ENCODE measurements at regions not wholly inside any gene's neighbourhood (a gene's known extent, or its start where the extent isn't known, plus 50 kb on each side); places are given as distances from the start of the nearest gene placed in this dataset.

DNA sequence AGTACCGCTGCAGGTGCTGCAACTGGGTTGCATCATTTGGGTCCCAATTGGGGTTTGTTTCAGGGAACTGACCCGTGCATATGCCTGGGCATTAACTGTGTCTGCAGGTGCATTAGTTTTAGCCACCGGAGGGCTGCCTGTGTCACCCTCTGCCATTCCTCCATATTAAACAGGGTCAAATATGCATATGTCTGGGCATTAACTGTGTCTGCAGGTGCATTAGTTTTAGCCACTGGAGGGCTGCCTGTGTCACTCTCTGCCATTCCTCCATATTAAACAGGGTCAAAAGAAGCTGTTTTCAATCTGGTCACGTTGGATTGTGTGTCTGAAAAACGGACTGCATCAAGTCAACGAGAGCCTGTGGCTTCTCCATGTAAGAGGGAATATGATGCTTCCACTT, 1317.0 kb downstream of the TMEM121 start:
- TF ChIP-seq, protein P1, sequence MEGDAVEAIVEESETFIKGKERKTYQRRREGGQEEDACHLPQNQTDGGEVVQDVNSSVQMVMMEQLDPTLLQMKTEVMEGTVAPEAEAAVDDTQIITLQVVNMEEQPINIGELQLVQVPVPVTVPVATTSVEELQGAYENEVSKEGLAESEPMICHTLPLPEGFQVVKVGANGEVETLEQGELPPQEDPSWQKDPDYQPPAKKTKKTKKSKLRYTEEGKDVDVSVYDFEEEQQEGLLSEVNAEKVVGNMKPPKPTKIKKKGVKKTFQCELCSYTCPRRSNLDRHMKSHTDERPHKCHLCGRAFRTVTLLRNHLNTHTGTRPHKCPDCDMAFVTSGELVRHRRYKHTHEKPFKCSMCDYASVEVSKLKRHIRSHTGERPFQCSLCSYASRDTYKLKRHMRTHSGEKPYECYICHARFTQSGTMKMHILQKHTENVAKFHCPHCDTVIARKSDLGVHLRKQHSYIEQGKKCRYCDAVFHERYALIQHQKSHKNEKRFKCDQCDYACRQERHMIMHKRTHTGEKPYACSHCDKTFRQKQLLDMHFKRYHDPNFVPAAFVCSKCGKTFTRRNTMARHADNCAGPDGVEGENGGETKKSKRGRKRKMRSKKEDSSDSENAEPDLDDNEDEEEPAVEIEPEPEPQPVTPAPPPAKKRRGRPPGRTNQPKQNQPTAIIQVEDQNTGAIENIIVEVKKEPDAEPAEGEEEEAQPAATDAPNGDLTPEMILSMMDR (IDR thresholded peaks at IDR 0.05), result no peak
- Mint-ChIP-seq H3K4me3 (peak overlapping the region; percentile 96), H3K27me3 (no peaks in the 10 kb centered on the region), H3K4me1 (peaks cover 59% of the 10 kb centered on the region), H3K9me3 (no peaks in the 10 kb centered on the region), H3K27ac (peak overlapping the region; percentile 97), H3K36me3 (ENCODE audit: low read depth) (peaks cover 12% of the 10 kb centered on the region)
- DNase-seq (no peak), ATAC-seq (ENCODE audit: low read depth) (peak; percentile 7)
- CTCF ChIA-PET, result interaction anchor here (0.6 to 17.8 kb wide), 11 partner anchors 8 to 183 kb away, joined by 3 to 398 read pairs (median 5); no protein-coding TSS in a partner anchor
- POLR2A ChIA-PET, result interaction anchor here (0.6 to 2.5 kb wide), 5 partner anchors 10 to 1873 kb away, joined by 3 to 37 read pairs (median 4); no protein-coding TSS in a partner anchor
- intact Hi-C loops (cut with micrococcal nuclease), result loop anchor here (1.0 kb wide), 2 partner anchors 8 to 29 kb away; no protein-coding TSS in a partner anchor

DNA sequence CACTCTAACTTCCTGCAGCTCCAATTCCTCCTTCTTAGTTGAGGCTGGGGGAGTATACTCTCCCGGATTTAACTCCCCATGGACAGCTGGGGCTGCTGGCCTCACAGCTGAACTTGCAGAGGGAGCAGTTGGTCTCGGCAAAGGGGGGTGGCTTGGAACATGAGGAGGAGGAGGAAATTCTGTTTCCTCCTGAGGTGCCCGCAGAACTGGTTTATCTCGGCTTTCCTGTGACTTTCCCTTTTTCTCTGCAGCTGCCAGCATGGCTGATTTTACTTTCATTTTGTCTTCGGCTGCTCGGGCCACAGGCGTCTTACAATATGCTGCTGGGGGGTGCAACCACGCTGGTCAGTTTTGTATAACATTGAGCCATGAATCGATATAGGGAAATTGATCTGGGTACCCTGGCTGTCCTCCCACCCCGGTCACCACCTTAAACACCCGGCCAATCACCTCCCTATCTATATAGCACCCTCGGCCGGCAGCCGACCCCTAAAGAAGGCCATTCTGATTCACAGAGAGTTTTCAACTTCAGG, 1317.6 kb downstream of the TMEM121 start:
- ChIA-PET POLR2A (interaction anchor here (0.6 to 2.5 kb wide), 5 partner anchors 9 to 1874 kb away, joined by 3 to 37 read pairs (median 4); no protein-coding TSS in a partner anchor), CTCF (interaction anchor here (0.6 to 17.8 kb wide), 10 partner anchors 9 to 183 kb away, joined by 3 to 398 read pairs (median 4); no protein-coding TSS in a partner anchor)
- Mint-ChIP-seq H3K27me3 (no peaks in the 10 kb centered on the region), H3K36me3 (ENCODE audit: low read depth) (peaks cover 9% of the 10 kb centered on the region), H3K27ac (peak overlapping the region; percentile 97), H3K4me1 (peaks cover 65% of the 10 kb centered on the region), H3K9me3 (no peaks in the 10 kb centered on the region), H3K4me3 (peak overlapping the region; percentile 96)
- DNase-seq, result peak; percentile 31
- no peak for ATAC-seq (ENCODE audit: low read depth)
- intact Hi-C loops (cut with micrococcal nuclease), result loop anchor here (1.0 kb wide), 3 partner anchors 7 to 28 kb away; no protein-coding TSS in a partner anchor
- TF ChIP-seq, protein P1 (IDR thresholded peaks at IDR 0.05), result no peak

DNA sequence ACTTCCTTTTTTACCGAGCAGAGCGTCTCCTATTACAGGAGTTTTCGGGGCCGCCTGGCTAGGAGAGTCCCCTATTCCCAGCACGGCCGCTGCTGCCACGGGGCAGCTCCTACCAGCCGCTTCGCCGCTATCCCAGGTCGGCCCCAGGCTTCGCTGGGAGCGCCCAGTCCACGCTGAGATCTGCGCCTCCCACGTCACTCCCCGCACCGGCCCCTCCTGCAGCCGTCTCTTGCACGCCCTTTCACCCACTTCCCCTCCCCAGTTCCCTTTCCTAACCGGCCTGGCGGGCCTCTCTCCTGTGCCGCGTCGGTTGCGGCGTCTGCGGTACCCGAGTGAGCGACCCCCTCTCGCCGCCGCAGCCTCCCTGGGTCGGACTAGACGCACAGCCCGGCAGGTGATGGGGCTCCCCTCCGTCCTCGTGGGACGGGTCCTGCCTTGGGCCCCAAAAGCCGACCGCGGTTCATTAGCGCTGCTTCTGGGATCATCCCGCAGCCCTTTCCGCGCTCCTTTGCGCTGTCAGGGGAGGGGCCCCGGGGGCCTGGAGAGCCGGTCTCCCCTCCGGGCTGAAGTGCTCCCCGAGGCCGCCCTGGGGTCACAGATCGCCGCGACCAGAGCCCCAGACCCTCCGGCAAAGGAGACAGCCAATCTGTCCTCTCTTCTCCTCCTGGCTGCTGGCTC, 1318.4 kb downstream of the TMEM121 start:
- ChIA-PET CTCF (interaction anchor here (1.8 to 17.8 kb wide), 4 partner anchors 9 to 30 kb away, joined by 13 to 398 read pairs (median 42); no protein-coding TSS in a partner anchor), POLR2A (interaction anchor here (1.2 to 4.4 kb wide), 5 partner anchors 8 to 29 kb away, joined by 4 to 41 read pairs (median 6); no protein-coding TSS in a partner anchor)
- Mint-ChIP-seq H3K9me3 (no peaks in the 10 kb centered on the region), H3K27ac (peak overlapping the region; percentile 97), H3K36me3 (ENCODE audit: low read depth) (peaks cover 9% of the 10 kb centered on the region), H3K4me1 (peaks cover 73% of the 10 kb centered on the region), H3K4me3 (peak overlapping the region; percentile 96), H3K27me3 (no peaks in the 10 kb centered on the region)
- DNase-seq (peak; percentile 70), ATAC-seq (ENCODE audit: low read depth) (peak; percentile 75)
- TF ChIP-seq, protein P1 (IDR thresholded peaks at IDR 0.05), result no peak
- intact Hi-C loops (cut with micrococcal nuclease), result loop anchor here (1.0 kb wide), 1 partner anchor 14 kb away; no protein-coding TSS in a partner anchor

DNA sequence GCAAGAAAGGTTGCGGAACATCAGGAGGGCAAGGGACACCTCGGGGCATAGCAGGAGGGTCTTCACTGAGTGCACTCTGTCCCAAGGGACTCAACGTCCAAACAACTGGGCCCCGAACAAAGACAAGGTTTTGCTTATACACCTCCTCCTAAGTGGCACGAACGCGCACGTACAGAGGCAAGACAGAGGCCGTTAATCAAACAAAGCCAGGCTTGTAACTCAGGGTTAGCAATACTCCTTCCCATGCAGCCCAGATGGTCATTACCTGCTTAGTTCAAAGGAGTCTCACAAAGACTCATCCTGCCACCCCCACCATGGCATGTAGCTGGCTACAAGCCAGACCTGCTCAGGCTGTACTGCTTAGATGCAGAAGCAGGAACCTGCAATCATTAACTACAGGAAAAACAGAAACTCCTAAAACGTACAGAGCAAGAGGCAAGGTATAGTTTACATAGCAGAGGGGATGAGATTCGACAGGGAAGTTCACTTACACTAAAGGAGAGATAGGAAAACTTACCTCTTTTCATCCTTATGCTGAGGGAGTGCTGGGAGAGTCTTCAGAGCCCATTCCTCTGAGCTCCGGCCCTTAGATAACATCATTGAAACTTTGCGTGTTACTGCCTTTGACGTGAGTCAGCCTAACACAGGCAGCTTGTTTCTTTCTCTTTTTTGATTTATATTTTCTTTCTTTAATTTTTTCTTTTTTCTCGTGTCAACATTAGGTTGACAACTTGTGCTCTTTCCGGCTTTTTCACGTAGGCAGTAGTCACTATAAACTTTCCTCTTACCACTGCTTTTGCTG, 1319.1 kb downstream of the TMEM121 start:
- TF ChIP-seq, protein P1 (IDR thresholded peaks at IDR 0.05), result no peak
- Mint-ChIP-seq H3K27ac (peak overlapping the region; percentile 97), H3K36me3 (ENCODE audit: low read depth) (peaks cover 9% of the 10 kb centered on the region), H3K4me1 (peaks cover 74% of the 10 kb centered on the region), H3K4me3 (peak overlapping the region; percentile 96), H3K27me3 (no peaks in the 10 kb centered on the region), H3K9me3 (no peaks in the 10 kb centered on the region)
- intact Hi-C loops (cut with micrococcal nuclease), result no loop called here
- DNase-seq (peak; percentile 42), ATAC-seq (ENCODE audit: low read depth) (peak; percentile 46)
- ChIA-PET CTCF (interaction anchor here (5.4 to 17.8 kb wide), 2 partner anchors 14 to 30 kb away, joined by 35 to 398 read pairs; no protein-coding TSS in a partner anchor), POLR2A (interaction anchor here (0.8 to 4.4 kb wide), 3 partner anchors 14 to 306 kb away, joined by 4 to 41 read pairs (median 5); no protein-coding TSS in a partner anchor)
